AG10803 (cell line): ENCODE measurements at regions not wholly inside any gene's neighbourhood (a gene's known extent, or its start where the extent isn't known, plus 50 kb on each side); places are given as distances from the start of the nearest gene placed in this dataset.

Source experiments
- DNase-seq: peaks from one replicate; pipeline ENCODE4 v3.0.0; 2010; ENCODE audit warnings: low read depth
- H3K4me3 ChIP-seq: 2 replicates; pipeline ENCODE4 v1.5.1; 2011; ENCODE audit warnings: mild to moderate bottlenecking, low read length, control low read depth
- TF ChIP-seq, protein P1 (sequence below): conservative IDR thresholded peaks from 2 replicates; pipeline ENCODE4 v1.5.1; 2011; ENCODE audit warnings: mild to moderate bottlenecking, low read length, control low read depth, inconsistent platforms

DNA sequence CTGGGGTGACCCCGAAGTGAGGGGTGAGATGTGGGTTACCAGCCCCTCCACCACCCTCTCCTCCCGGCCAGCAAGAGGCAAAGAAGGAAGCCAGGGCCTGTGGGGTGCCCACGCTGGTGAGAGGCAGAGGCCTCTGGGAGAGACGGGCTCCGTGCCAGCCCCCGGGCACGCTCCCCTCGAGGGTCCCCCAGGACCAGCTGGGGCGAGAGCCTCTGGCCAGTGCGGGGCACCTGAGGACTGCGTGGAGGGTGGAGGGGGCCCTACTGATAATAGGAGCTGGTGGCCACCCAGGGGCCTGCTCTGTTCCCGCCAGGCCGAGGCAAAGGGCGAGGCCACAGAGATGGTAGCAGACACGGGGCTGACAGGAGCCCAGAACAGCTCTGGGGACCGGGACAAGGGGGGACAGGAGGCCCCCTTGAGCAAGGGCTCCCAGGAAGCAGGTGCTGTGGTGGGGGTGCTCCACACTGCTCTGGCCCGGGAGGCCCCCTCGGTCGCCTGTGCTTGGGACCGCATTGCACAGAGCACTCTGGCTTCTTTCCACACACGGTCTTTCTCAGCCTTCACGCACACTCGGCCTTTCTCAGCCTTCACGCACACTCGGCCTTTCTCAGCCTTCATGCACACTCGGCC is 226.9 kb downstream of the TTLL2 start:
- H3K4me3 ChIP-seq: no peak overlapping the region
- no peak for DNase-seq
- TF ChIP-seq, protein P1, sequence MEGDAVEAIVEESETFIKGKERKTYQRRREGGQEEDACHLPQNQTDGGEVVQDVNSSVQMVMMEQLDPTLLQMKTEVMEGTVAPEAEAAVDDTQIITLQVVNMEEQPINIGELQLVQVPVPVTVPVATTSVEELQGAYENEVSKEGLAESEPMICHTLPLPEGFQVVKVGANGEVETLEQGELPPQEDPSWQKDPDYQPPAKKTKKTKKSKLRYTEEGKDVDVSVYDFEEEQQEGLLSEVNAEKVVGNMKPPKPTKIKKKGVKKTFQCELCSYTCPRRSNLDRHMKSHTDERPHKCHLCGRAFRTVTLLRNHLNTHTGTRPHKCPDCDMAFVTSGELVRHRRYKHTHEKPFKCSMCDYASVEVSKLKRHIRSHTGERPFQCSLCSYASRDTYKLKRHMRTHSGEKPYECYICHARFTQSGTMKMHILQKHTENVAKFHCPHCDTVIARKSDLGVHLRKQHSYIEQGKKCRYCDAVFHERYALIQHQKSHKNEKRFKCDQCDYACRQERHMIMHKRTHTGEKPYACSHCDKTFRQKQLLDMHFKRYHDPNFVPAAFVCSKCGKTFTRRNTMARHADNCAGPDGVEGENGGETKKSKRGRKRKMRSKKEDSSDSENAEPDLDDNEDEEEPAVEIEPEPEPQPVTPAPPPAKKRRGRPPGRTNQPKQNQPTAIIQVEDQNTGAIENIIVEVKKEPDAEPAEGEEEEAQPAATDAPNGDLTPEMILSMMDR: no peak

DNA sequence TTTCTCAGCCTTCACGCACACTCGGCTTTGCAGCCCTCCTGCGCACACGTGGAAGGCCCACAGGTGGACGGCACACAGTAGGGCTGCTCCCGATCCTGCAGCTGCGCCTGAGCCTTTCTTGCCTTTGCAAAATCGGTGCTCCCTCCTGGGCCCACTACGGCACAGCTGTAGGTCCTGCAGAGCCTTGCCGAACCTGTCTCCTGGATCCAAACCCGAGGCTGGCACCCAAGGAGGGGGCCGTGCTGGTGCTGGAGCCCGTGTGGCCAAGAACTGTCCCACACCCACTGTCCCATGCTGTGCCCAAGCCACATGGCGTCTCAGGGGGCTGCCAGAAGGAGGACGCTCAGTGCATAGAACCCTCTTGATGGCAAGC is 227.4 kb downstream of the TTLL2 start:
- no peak for DNase-seq
- no peak overlapping the region for H3K4me3 ChIP-seq
- TF ChIP-seq, protein P1: no peak

DNA sequence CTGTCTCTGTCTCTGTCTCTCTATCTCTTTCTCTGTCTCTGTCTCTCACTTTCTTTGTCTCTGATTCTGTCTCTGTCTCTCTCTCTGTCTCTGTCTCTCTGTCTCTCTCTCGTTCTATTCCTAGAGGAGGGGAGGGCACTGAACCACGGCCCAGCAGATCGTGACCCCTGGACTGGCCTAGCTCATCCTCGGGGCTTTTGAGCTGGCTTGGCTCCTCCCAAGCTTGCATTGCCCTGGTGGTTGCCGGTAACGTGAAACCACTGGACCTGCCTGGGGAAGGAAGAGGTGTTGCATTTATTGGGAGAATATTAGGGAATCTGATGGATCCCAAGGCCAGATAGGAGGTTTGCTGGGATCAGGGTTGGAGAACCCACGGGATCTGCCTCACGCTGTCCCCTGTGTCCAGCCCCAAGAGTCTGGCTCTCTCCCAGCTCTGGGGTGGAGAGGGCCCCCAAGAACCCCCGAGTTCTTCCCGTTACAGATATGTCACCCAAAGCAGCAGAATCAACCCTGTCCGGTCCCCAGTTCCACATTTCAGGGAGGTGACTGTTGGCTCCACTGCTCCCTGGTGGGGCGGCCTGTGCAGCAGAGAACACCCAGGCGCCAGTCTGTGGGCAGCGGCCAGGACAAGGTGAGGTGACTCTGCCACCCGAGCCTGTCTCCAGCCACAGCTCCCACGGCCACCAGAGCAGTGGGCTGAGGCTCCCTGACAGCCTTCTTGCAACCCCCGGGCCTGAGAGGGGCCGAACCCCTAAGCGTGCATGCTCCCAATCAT is 228.3 kb downstream of the TTLL2 start:
- no peak overlapping the region for H3K4me3 ChIP-seq
- DNase-seq: no peak
- TF ChIP-seq, protein P1: no peak

DNA sequence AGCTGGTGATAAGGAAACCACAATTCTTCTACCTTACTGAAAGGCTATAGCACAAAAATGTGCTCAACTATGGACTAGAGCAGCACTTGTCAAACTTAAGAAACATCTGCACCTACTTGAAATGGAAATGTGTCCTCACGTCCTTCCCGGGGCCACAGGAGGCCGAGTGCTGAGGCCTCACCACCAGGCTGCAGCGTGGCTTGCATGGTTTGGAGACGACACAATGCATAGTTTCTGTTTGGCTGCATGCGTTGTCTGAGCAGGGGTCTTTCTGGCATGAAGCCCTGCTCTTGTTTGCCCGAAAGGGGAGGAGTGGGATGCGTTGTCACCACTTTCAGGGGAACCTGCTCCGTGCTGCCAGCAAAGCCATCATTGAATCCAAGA is 228.8 kb downstream of the TTLL2 start:
- no peak for DNase-seq
- TF ChIP-seq, protein P1: no peak
- no peak overlapping the region for H3K4me3 ChIP-seq

DNA sequence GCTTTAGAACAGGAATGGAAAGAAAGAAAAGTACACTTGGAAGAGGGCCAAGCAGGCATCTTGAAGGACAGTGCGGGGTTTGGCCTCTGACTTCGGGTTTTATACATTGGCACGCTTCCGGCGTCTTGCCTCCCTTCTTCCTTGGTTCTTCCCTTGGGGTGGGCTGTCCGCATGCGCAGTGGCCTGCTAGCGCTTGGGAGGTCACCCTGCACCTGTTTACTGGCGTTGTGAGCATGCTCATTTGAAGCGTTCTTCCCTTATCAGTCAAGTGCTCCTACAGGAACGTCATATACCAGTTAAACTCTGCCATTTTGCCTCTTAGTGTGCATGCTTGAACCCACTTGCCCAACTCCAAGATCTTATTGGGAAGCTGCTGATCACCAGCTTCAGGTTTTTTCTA is 230.0 kb downstream of the TTLL2 start:
- no peak overlapping the region for H3K4me3 ChIP-seq
- TF ChIP-seq, protein P1: no peak
- DNase-seq: no peak

DNA sequence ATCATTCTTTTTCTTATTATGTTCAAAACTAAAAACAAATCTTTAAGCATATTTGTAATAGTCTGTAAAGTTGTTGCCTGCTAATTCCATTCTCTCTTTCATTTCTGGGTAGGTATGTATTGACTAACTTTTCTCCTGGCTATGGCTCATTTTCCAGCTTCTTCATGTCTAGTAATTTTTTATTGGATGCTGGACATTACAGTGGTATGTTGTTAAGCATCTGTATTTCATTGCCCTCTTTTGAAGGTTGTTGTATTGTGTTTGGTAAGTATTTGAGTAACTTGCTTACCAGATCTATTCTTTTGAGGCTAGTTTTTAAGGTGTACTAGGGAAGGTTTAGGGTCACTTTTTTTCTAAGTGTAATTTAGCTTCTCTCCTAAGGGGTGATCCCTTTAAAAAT is 230.9 kb downstream of the TTLL2 start:
- no peak for DNase-seq
- no peak overlapping the region for H3K4me3 ChIP-seq
- TF ChIP-seq, protein P1: no peak

DNA sequence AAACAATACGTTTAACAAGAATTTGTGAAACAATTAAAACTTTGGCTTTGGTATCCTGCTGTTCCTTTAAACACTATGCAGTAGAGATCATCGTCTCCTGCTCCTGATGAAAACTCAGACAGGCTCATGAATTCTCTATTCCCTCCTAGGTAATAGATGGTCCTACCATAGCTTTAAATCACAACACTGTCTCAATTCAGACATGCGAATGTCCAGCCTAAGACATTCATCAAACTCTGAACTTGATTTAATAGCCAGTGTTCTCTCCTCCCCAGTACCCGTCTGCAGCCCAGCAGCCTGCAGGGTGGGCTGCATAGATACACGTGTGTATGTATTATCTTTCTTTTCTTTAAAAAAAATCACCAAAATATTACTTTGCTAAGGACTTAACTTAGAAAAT is 232.8 kb downstream of the TTLL2 start:
- no peak for DNase-seq
- TF ChIP-seq, protein P1: no peak
- H3K4me3 ChIP-seq: no peak overlapping the region
